GM23248 (cell line): ENCODE measurements at regions not wholly inside any gene's neighbourhood (a gene's known extent, or its start where the extent isn't known, plus 50 kb on each side); places are given as distances from the start of the nearest gene placed in this dataset.

Experiments used
- EZH2 ChIP-seq: fragments of 200-600 bp; sonication (generic); IDR thresholded peaks from 2 replicates; pipeline ENCODE4 v1.6.1; 2018; ENCODE audit warnings: antibody characterized with exemption, mild to moderate bottlenecking; ENCODE audit not compliant: insufficient read depth, poor library complexity, severe bottlenecking
- EZH2phosphoT487 ChIP-seq: fragments of 200-600 bp; sonication (generic); IDR thresholded peaks from 2 replicates; pipeline ENCODE4 v1.6.1; 2018; ENCODE audit warnings: antibody characterized with exemption, moderate library complexity, mild to moderate bottlenecking, low read depth; ENCODE audit not compliant: insufficient read depth

- TF ChIP-seq EZH2phosphoT487 (no peak), EZH2 (no peak)
These were observed 75.0 kb downstream of the HMHB1 start for GRCh38 chr5:143886651-143887638.
